ENCODE measurements at regions not wholly inside any gene's neighbourhood (a gene's known extent, or its start where the extent isn't known, plus 50 kb on each side); places are given as distances from the start of the nearest gene placed in this dataset.

DNA sequence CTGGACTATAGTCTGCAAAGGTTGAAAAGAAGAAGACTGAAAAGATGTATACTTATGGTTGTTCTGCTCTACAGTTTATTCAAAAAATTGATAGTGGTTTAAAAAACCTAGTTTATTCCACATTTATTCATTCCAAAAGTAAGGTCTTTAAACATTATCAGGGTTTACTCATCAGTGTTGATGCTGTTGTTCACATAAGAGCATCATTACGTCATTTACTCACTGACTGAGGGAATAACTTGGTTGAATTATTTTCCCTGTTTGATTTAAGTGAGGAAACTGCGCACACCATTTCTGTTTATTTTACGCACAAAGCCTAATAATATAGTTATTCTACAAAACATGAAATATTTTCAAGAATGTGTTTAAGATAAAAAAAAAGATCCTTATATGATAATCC lies 303.1 kb upstream of the PRKD1 start (continued):
- TF ChIP-seq, protein P1, sequence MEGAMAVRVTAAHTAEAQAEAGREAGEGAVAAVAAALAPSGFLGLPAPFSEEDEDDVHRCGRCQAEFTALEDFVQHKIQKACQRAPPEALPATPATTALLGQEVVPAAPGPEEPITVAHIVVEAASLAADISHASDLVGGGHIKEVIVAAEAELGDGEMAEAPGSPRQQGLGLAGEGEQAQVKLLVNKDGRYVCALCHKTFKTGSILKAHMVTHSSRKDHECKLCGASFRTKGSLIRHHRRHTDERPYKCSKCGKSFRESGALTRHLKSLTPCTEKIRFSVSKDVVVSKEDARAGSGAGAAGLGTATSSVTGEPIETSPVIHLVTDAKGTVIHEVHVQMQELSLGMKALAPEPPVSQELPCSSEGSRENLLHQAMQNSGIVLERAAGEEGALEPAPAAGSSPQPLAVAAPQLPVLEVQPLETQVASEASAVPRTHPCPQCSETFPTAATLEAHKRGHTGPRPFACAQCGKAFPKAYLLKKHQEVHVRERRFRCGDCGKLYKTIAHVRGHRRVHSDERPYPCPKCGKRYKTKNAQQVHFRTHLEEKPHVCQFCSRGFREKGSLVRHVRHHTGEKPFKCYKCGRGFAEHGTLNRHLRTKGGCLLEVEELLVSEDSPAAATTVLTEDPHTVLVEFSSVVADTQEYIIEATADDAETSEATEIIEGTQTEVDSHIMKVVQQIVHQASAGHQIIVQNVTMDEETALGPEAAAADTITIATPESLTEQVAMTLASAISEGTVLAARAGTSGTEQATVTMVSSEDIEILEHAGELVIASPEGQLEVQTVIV (IDR thresholded peaks at IDR 0.05; ENCODE audit: borderline replicate concordance, partially characterized antibody): no peak
- TF ChIP-seq, protein P2, sequence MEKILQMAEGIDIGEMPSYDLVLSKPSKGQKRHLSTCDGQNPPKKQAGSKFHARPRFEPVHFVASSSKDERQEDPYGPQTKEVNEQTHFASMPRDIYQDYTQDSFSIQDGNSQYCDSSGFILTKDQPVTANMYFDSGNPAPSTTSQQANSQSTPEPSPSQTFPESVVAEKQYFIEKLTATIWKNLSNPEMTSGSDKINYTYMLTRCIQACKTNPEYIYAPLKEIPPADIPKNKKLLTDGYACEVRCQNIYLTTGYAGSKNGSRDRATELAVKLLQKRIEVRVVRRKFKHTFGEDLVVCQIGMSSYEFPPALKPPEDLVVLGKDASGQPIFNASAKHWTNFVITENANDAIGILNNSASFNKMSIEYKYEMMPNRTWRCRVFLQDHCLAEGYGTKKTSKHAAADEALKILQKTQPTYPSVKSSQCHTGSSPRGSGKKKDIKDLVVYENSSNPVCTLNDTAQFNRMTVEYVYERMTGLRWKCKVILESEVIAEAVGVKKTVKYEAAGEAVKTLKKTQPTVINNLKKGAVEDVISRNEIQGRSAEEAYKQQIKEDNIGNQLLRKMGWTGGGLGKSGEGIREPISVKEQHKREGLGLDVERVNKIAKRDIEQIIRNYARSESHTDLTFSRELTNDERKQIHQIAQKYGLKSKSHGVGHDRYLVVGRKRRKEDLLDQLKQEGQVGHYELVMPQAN (conservative IDR thresholded peaks at IDR 0.05): no peak
- TF ChIP-seq NR2F1 (conservative IDR thresholded peaks at IDR 0.05) (no peak), SUZ12 (IDR thresholded peaks at IDR 0.05; ENCODE audit: unreplicated experiment) (no peak), KLF5 (IDR thresholded peaks at IDR 0.05; ENCODE audit: partially characterized antibody) (no peak), HDAC6 (IDR thresholded peaks at IDR 0.05; ENCODE audit: unreplicated experiment) (no peak)

DNA sequence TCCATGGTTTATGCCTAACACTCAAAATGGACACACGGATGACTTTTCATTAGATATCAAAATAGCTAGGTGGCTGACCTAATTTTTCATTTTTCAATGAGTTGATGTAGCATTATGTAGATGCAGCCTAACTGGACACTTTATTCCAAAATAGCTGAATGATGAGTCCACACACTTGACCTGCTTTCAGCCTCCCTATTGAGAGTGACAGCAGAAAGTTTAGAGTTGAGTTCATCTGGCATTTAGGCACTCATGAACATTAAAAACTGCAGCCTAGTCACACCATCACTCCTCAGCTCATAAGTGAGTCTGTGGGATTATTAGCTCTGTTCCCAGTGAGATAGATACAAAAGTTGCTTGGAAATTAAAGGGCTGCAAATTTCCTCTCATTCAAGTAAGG lies 307.3 kb upstream of the PRKD1 start:
- 0% methylated on average over 1 of the region's 1 CpG for WGBS (ENCODE audit: insufficient coverage, insufficient replicate concordance, low lambda C conversion rate, missing lambda C conversion rate)
- no peak overlapping the region for H3K4me2 ChIP-seq (ENCODE audit: control insufficient read depth, insufficient read depth)
- H3K4me3 ChIP-seq: no peak overlapping the region
- H3K4me1 ChIP-seq (ENCODE audit: control insufficient read depth, insufficient read depth, low read length): no peaks in the 10 kb centered on the region
- no peaks in the 10 kb centered on the region for H3K9me3 ChIP-seq (replicated peaks; ENCODE audit: control insufficient read depth, insufficient read depth, low read length)
- BruUV-seq (replicated peaks): no TSS peak
- H3K27me3 ChIP-seq (replicated peaks in 1 of 2; ENCODE audit: control insufficient read depth in 2 of 2, insufficient read depth in 2 of 2, low read length in 1 of 2): no peaks in the 10 kb centered on the region
- CTCF ChIA-PET: interaction anchor here (0.6 to 1.0 kb wide), 2 partner anchors 20 to 1405 kb away, joined by 3 to 4 read pairs; no protein-coding TSS in a partner anchor
- in situ Hi-C loops (cut with MboI) (no loop called here), intact Hi-C loops (cut with micrococcal nuclease; ENCODE audit: unreplicated experiment) (no loop called here)
- H4K20me1 ChIP-seq (ENCODE audit: control insufficient read depth, insufficient read depth): no peaks in the 10 kb centered on the region
- RAD21 ChIA-PET (ENCODE audit: unreplicated experiment): no interaction called here
- no peak overlapping the region for H3K9ac ChIP-seq (ENCODE audit: control insufficient read depth, insufficient read depth, low read length)
- no peaks in the 10 kb centered on the region for H3K79me2 ChIP-seq (ENCODE audit: control insufficient read depth, insufficient read depth, low read length)
- POLR2A ChIA-PET: no interaction called here
- no peak overlapping the region for H2AFZ ChIP-seq (ENCODE audit: control insufficient read depth, low read depth, low read length)
- no peaks in the 10 kb centered on the region for H3K36me3 ChIP-seq (ENCODE audit: control insufficient read depth in 2 of 2, insufficient read depth in 2 of 2, low read length in 1 of 2)
- FAIRE-seq (no peak), ATAC-seq (no peak), DNase-seq (ENCODE audit: low read depth, low spot score) (no peak)
- SMC1A ChIA-PET (ENCODE audit: uncharacterized antibody, unreplicated experiment): no interaction called here
- H3K27ac ChIP-seq (ENCODE audit: control insufficient read depth, insufficient read depth): no peak overlapping the region
- TF ChIP-seq GATAD2B (conservative IDR thresholded peaks at IDR 0.05; ENCODE audit: low read depth) (no peak), MYB (IDR thresholded peaks at IDR 0.05; ENCODE audit: borderline replicate concordance, low read depth, low read length) (no peak), RELA (IDR thresholded peaks at IDR 0.05; ENCODE audit: borderline replicate concordance, partially characterized antibody) (no peak), NR2C2 (IDR thresholded peaks at IDR 0.05; ENCODE audit: borderline replicate concordance, control insufficient read depth, insufficient read length, low read depth) (no peak), NRF1 (conservative IDR thresholded peaks at IDR 0.05; ENCODE audit: low read depth, low read length) (no peak), CBX3 (IDR thresholded peaks at IDR 0.05; ENCODE audit: borderline replicate concordance, low read depth) (no peak), RB1 (IDR thresholded peaks at IDR 0.05; ENCODE audit: borderline replicate concordance) (no peak), ZNF217 (IDR thresholded peaks at IDR 0.05) (no peak), ASH2L (IDR thresholded peaks at IDR 0.05; ENCODE audit: borderline replicate concordance, low read depth) (no peak), SUZ12 (IDR thresholded peaks at IDR 0.05; ENCODE audit: unreplicated experiment) (no peak)
- TF ChIP-seq, protein P3, sequence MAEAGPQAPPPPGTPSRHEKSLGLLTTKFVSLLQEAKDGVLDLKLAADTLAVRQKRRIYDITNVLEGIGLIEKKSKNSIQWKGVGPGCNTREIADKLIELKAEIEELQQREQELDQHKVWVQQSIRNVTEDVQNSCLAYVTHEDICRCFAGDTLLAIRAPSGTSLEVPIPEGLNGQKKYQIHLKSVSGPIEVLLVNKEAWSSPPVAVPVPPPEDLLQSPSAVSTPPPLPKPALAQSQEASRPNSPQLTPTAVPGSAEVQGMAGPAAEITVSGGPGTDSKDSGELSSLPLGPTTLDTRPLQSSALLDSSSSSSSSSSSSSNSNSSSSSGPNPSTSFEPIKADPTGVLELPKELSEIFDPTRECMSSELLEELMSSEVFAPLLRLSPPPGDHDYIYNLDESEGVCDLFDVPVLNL (IDR thresholded peaks at IDR 0.05; ENCODE audit: low read depth, low read length): no peak
- TF ChIP-seq, protein P4, sequence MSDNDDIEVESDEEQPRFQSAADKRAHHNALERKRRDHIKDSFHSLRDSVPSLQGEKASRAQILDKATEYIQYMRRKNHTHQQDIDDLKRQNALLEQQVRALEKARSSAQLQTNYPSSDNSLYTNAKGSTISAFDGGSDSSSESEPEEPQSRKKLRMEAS (IDR thresholded peaks at IDR 0.05; ENCODE audit: low read depth, low read length): no peak

All from GM12878 (cell line).